Naive thymus-derived CD4-positive, alpha-beta T cell (primary cell): ENCODE measurements at regions not wholly inside any gene's neighbourhood (a gene's known extent, or its start where the extent isn't known, plus 50 kb on each side); places are given as distances from the start of the nearest gene placed in this dataset.

Experiments
- ATAC-seq: fragments of 150-1000 bp; cut with Tn5 transposase; 2 replicates; pipeline ENCODE4 v1.10.0; 2021; ENCODE audit warnings: mild to moderate bottlenecking, moderate library complexity
- CTCF ChIA-PET: fragments of 350-600 bp; sonication (Branson Sonifier 250); formaldehyde crosslinking; loops from one replicate; lab custom pipeline; 2021; ENCODE audit warnings: antibody characterized with exemption; lab: Charles Lee
- POLR2A ChIA-PET: fragments of 350-600 bp; sonication (Branson Sonifier 250); formaldehyde crosslinking; loops from one replicate; lab custom pipeline; 2021; ENCODE audit warnings: antibody characterized with exemption, inconsistent platforms; lab: Charles Lee
- DNase-seq, 9 donors: peaks; one replicate each; pipeline versions ENCODE4 v3.0.0 to v3.0.0-alpha.2; 2020 to 2022; ENCODE audit warnings: mixed read lengths in 1 of 9
- H3K27ac ChIP-seq: one replicate; pipeline ENCODE4 v1.7.0; 2013; ENCODE audit warnings: mild to moderate bottlenecking, low read depth, low read length, moderate library complexity
- H3K27me3 ChIP-seq, 2 donors: one replicate each; pipeline ENCODE4 v1.7.0; 2013; ENCODE audit warnings: low read length in 2 of 2, mild to moderate bottlenecking in 2 of 2, moderate library complexity in 2 of 2; ENCODE audit not compliant: control insufficient read depth in 2 of 2, insufficient read depth in 2 of 2
- H3K36me3 ChIP-seq, 3 experiments: 1 replicate in 2 of 3; 2 replicates in 1 of 3; pipeline ENCODE4 v1.7.0; 2013; ENCODE audit warnings: low read length in 3 of 3, mild to moderate bottlenecking in 3 of 3, moderate library complexity in 1 of 3; ENCODE audit not compliant: insufficient read depth in 3 of 3, control insufficient read depth in 2 of 3
- H3K4me1 ChIP-seq, 2 donors: one replicate each; pipeline ENCODE4 v1.7.0; 2013; ENCODE audit warnings: low read length in 2 of 2, mild to moderate bottlenecking in 2 of 2, moderate library complexity in 1 of 2; ENCODE audit not compliant: control insufficient read depth in 2 of 2, insufficient read depth in 2 of 2
- H3K4me3 ChIP-seq: 2 replicates; pipeline ENCODE4 v1.7.0; 2013; ENCODE audit warnings: mild to moderate bottlenecking, low read length
- H3K9me3 ChIP-seq, 3 experiments: 1 replicate in 2 of 3; 2 replicates in 1 of 3; pipeline ENCODE4 v1.7.0; 2013; ENCODE audit warnings: low read length in 3 of 3; ENCODE audit not compliant: control insufficient read depth in 2 of 3
- H3K27ac Mint-ChIP-seq, 9 donors: one replicate each; pipeline ENCODE4 v1.8.0; 2020 to 2022; ENCODE audit warnings: mixed read lengths in 9 of 9, mild to moderate bottlenecking in 8 of 9, moderate library complexity in 5 of 9, inconsistent platforms in 2 of 9
- H3K27me3 Mint-ChIP-seq, 5 donors: one replicate each; pipeline ENCODE4 v1.8.0; 2021 to 2022; ENCODE audit warnings: mixed read lengths in 5 of 5, mild to moderate bottlenecking in 1 of 5
- H3K36me3 Mint-ChIP-seq, 5 donors: one replicate each; pipeline ENCODE4 v1.8.0; 2020 to 2022; ENCODE audit warnings: mixed read lengths in 5 of 5, mild to moderate bottlenecking in 3 of 5, inconsistent platforms in 1 of 5
- H3K4me1 Mint-ChIP-seq, 7 donors: one replicate each; pipeline ENCODE4 v1.8.0; 2020 to 2022; ENCODE audit warnings: mixed read lengths in 7 of 7, mild to moderate bottlenecking in 3 of 7, inconsistent platforms in 1 of 7
- H3K4me3 Mint-ChIP-seq, 10 donors: one replicate each; pipeline ENCODE4 v1.8.0; 2020 to 2022; ENCODE audit warnings: mild to moderate bottlenecking in 10 of 10, mixed read lengths in 10 of 10, moderate library complexity in 6 of 10, inconsistent platforms in 2 of 10
- H3K9me3 Mint-ChIP-seq, 11 donors: one replicate each; pipeline ENCODE4 v1.8.0; 2020 to 2022; ENCODE audit warnings: mixed read lengths in 11 of 11, mild to moderate bottlenecking in 4 of 11, inconsistent platforms in 1 of 11, moderate library complexity in 1 of 11
- intact Hi-C, 2 donors: fragments of 100-400 bp; cut with micrococcal nuclease; formaldehyde crosslinking; loops; one replicate each; pipeline ENCODE4 v1.15.1; 2023

GRCh38 chr11:25206762-25207161 is 709.9 kb downstream of the LUZP2 start:
- Histone ChIP-seq H3K4me3 (no peak overlapping the region), H3K4me1 (no peaks in the 10 kb centered on the region), H3K36me3 (no peaks in the 10 kb centered on the region), H3K9me3 (no peaks in the 10 kb centered on the region), H3K27ac (no peak overlapping the region), H3K27me3 (no peaks in the 10 kb centered on the region)
- intact Hi-C loops: no loop called here
- Mint-ChIP-seq H3K4me1 (no peaks in the 10 kb centered on the region), H3K36me3 (no peaks in the 10 kb centered on the region), H3K27me3 (no peaks in the 10 kb centered on the region), H3K4me3 (no peak overlapping the region), H3K9me3 (peaks cover 2 to 18% (median 15%) of the 10 kb centered on the region in 11 donors), H3K27ac (no peak overlapping the region)
- ChIA-PET POLR2A (no interaction called here), CTCF (no interaction called here)
- DNase-seq: no peak
- ATAC-seq: no peak

GRCh38 chr11:25211635-25212254 is 714.9 kb downstream of the LUZP2 start:
- Mint-ChIP-seq H3K27me3 (no peaks in the 10 kb centered on the region), H3K4me1 (no peaks in the 10 kb centered on the region), H3K4me3 (no peak overlapping the region), H3K27ac (no peak overlapping the region), H3K9me3 (peaks cover 0 to 26% (median 15%) of the 10 kb centered on the region in 11 donors), H3K36me3 (no peaks in the 10 kb centered on the region)
- ChIA-PET CTCF (no interaction called here), POLR2A (no interaction called here)
- Histone ChIP-seq H3K4me1 (no peaks in the 10 kb centered on the region), H3K27ac (no peak overlapping the region), H3K36me3 (no peaks in the 10 kb centered on the region), H3K27me3 (no peaks in the 10 kb centered on the region), H3K4me3 (no peak overlapping the region), H3K9me3 (no peaks in the 10 kb centered on the region)
- intact Hi-C loops: loop anchor here in 1 of 2 donors (10.0 kb wide), 1 partner anchor 63 kb away; no protein-coding TSS in a partner anchor
- ATAC-seq (no peak), DNase-seq (no peak)

- POLR2A ChIA-PET: no interaction called here
- H3K4me1 Mint-ChIP-seq: no peaks in the 10 kb centered on the region
- DNase-seq: no peak
Measured at GRCh38 chr11:25214535-25215176, 717.8 kb downstream of the LUZP2 start.

GRCh38 chr11:25218036-25218435 is 721.2 kb downstream of the LUZP2 start:
- CTCF ChIA-PET: no interaction called here
- no peaks in the 10 kb centered on the region for H3K4me1 ChIP-seq
- no peak overlapping the region for H3K4me3 ChIP-seq

More at GRCh38 chr11:25214535-25215176, 717.8 kb downstream of the LUZP2 start:
- Mint-ChIP-seq H3K27me3 (no peaks in the 10 kb centered on the region), H3K27ac (no peak overlapping the region), H3K4me3 (no peak overlapping the region), H3K36me3 (no peaks in the 10 kb centered on the region), H3K9me3 (peaks cover 0 to 30% (median 8%) of the 10 kb centered on the region in 11 donors)
- no peak for ATAC-seq
- H3K27me3 ChIP-seq: no peaks in the 10 kb centered on the region
- H3K27ac ChIP-seq: no peak overlapping the region
- no peaks in the 10 kb centered on the region for H3K9me3 ChIP-seq
- no peak overlapping the region for H3K4me3 ChIP-seq
- no peaks in the 10 kb centered on the region for H3K4me1 ChIP-seq
- intact Hi-C loops: loop anchor here in 1 of 2 donors (10.0 kb wide), 1 partner anchor 60 kb away; no protein-coding TSS in a partner anchor
- no peaks in the 10 kb centered on the region for H3K36me3 ChIP-seq
- CTCF ChIA-PET: no interaction called here

GRCh38 chr11:25225078-25225477 is 728.2 kb downstream of the LUZP2 start:
- Mint-ChIP-seq H3K4me3 (no peak overlapping the region), H3K27ac (no peak overlapping the region), H3K36me3 (no peaks in the 10 kb centered on the region), H3K27me3 (no peaks in the 10 kb centered on the region), H3K4me1 (no peaks in the 10 kb centered on the region), H3K9me3 (peaks cover 3 to 28% (median 16%) of the 10 kb centered on the region in 11 donors)
- ChIA-PET POLR2A (no interaction called here), CTCF (no interaction called here)
- intact Hi-C loops: no loop called here
- Histone ChIP-seq H3K4me3 (no peak overlapping the region), H3K27me3 (no peaks in the 10 kb centered on the region), H3K27ac (no peak overlapping the region), H3K9me3 (no peaks in the 10 kb centered on the region), H3K4me1 (no peaks in the 10 kb centered on the region), H3K36me3 (no peaks in the 10 kb centered on the region)
- DNase-seq (no peak), ATAC-seq (no peak)

More at GRCh38 chr11:25218036-25218435, 721.2 kb downstream of the LUZP2 start:
- Mint-ChIP-seq H3K27me3 (no peaks in the 10 kb centered on the region), H3K36me3 (no peaks in the 10 kb centered on the region), H3K4me3 (no peak overlapping the region), H3K4me1 (no peaks in the 10 kb centered on the region), H3K27ac (no peak overlapping the region), H3K9me3 (peaks cover 0 to 30% (median 6%) of the 10 kb centered on the region in 11 donors)
- Histone ChIP-seq H3K27me3 (no peaks in the 10 kb centered on the region), H3K36me3 (no peaks in the 10 kb centered on the region), H3K27ac (no peak overlapping the region), H3K9me3 (no peaks in the 10 kb centered on the region)
- POLR2A ChIA-PET: no interaction called here
- intact Hi-C loops: loop anchor here in 1 of 2 donors (10.0 kb wide), 1 partner anchor 57 kb away; no protein-coding TSS in a partner anchor
- DNase-seq: no peak
- ATAC-seq: no peak

- H3K36me3 Mint-ChIP-seq: peaks cover 0 to 3% (median 0%) of the 10 kb centered on the region in 5 donors
- no peak overlapping the region for H3K27ac ChIP-seq
- H3K9me3 Mint-ChIP-seq: peaks cover 4 to 27% (median 9%) of the 10 kb centered on the region in 11 donors
- no peaks in the 10 kb centered on the region for H3K4me1 Mint-ChIP-seq
- H3K27ac Mint-ChIP-seq: no peak overlapping the region
- H3K27me3 ChIP-seq: no peaks in the 10 kb centered on the region
- no peaks in the 10 kb centered on the region for H3K27me3 Mint-ChIP-seq
- ATAC-seq (no peak), DNase-seq (no peak)
- ChIA-PET POLR2A (no interaction called here), CTCF (interaction anchor here (0.7 kb wide), 1 partner anchor 884 kb away, joined by 3 read pairs; no protein-coding TSS in a partner anchor)
- no peaks in the 10 kb centered on the region for H3K4me1 ChIP-seq
- H3K36me3 ChIP-seq: no peaks in the 10 kb centered on the region
- H3K4me3 Mint-ChIP-seq: no peak overlapping the region
- no peak overlapping the region for H3K4me3 ChIP-seq
- intact Hi-C loops: no loop called here
- H3K9me3 ChIP-seq: no peaks in the 10 kb centered on the region
Measured at GRCh38 chr11:25242928-25243327, 746.1 kb downstream of the LUZP2 start.
